Peyer's patch (tissue), 4 donors: ENCODE measurements at regions not wholly inside any gene's neighbourhood (a gene's known extent, or its start where the extent isn't known, plus 50 kb on each side); places are given as distances from the start of the nearest gene placed in this dataset.

ENCODE experiments used
- POLR2A ChIP-seq, 2 donors: fragments of 450-650 bp; IDR thresholded peaks; one replicate each; pipeline ENCODE4 v1.5.1; 2017; ENCODE audit warnings: antibody characterized with exemption in 2 of 2, mild to moderate bottlenecking in 2 of 2, moderate library complexity in 2 of 2
- TF ChIP-seq, protein P1 (sequence below), 6 experiments: fragments of 450-650 bp in 4 of 6; fragments of 200-600 bp in 2 of 6; sonication (generic) in 1 of 6; IDR thresholded peaks; one replicate each; pipeline ENCODE4 v1.5.1; 2017 to 2019; ENCODE audit warnings: antibody characterized with exemption in 6 of 6, mild to moderate bottlenecking in 3 of 6, moderate library complexity in 1 of 6

DNA sequence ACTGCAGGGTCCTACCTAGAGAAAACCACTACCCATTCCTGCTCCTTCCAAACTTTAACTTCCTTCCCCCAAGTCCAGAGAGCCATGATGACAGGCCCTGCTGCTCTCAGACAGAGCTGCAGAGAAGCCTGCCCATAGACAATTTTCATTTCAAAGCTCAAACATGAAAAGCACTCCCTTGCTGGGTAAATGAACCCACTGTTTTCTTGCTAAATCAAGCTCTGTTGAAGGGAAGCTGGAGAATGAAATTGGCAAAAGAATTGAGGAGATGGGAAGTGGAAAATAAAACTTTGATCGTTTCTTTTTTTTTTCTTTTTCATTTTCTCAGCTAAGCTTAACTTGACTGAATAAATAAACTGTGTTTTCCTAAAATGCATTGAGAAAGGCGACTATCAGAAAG lies 331.1 kb upstream of the CPEB2 start:
- TF ChIP-seq, protein P1, sequence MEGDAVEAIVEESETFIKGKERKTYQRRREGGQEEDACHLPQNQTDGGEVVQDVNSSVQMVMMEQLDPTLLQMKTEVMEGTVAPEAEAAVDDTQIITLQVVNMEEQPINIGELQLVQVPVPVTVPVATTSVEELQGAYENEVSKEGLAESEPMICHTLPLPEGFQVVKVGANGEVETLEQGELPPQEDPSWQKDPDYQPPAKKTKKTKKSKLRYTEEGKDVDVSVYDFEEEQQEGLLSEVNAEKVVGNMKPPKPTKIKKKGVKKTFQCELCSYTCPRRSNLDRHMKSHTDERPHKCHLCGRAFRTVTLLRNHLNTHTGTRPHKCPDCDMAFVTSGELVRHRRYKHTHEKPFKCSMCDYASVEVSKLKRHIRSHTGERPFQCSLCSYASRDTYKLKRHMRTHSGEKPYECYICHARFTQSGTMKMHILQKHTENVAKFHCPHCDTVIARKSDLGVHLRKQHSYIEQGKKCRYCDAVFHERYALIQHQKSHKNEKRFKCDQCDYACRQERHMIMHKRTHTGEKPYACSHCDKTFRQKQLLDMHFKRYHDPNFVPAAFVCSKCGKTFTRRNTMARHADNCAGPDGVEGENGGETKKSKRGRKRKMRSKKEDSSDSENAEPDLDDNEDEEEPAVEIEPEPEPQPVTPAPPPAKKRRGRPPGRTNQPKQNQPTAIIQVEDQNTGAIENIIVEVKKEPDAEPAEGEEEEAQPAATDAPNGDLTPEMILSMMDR (IDR thresholded peaks at IDR 0.05): no peak
- no peak for TF ChIP-seq POLR2A (IDR thresholded peaks at IDR 0.05)
